Endodermal cell (in vitro differentiated cells): ENCODE measurements at regions not wholly inside any gene's neighbourhood (a gene's known extent, or its start where the extent isn't known, plus 50 kb on each side); places are given as distances from the start of the nearest gene placed in this dataset.

Experiments used
- DNase-seq: peaks from one replicate; pipeline ENCODE4 v3.0.0-alpha.2; 2017
- H3K27ac ChIP-seq: 2 replicates; pipeline ENCODE4 v1.5.1; 2013; ENCODE audit warnings: mild to moderate bottlenecking, low read depth, low read length, moderate library complexity
- H3K27me3 ChIP-seq: 2 replicates; pipeline ENCODE4 v1.6.1; 2013; ENCODE audit warnings: mild to moderate bottlenecking, low read length, moderate library complexity; ENCODE audit not compliant: insufficient read depth, control insufficient read depth, poor library complexity, severe bottlenecking
- H3K36me3 ChIP-seq: 2 replicates; pipeline ENCODE4 v1.7.0; 2013; ENCODE audit warnings: mild to moderate bottlenecking, low read length, moderate library complexity; ENCODE audit not compliant: control insufficient read depth, insufficient read depth
- H3K4me1 ChIP-seq: one replicate; pipeline ENCODE4 v1.7.0; 2013; ENCODE audit warnings: low read length; ENCODE audit not compliant: control insufficient read depth, insufficient read depth
- H3K4me3 ChIP-seq: 2 replicates; pipeline ENCODE4 v1.5.1; 2013; ENCODE audit warnings: mild to moderate bottlenecking, low read length, moderate library complexity
- H3K9ac ChIP-seq: 2 replicates; pipeline ENCODE4 v1.6.1; 2013; ENCODE audit warnings: mild to moderate bottlenecking, low read length, moderate library complexity; ENCODE audit not compliant: poor library complexity, severe bottlenecking; ENCODE audit errors: extremely low read depth
- H3K9me3 ChIP-seq: 2 replicates; pipeline ENCODE4 v1.6.1; 2013; ENCODE audit warnings: mild to moderate bottlenecking, low read length, moderate library complexity; ENCODE audit not compliant: control insufficient read depth
- H3K27ac Mint-ChIP-seq: 2 replicates; pipeline ENCODE4 v1.8.0; 2020; ENCODE audit warnings: mixed read lengths
- H3K27me3 Mint-ChIP-seq: 2 replicates; pipeline ENCODE4 v1.8.0; 2021; ENCODE audit warnings: mild to moderate bottlenecking, mixed read lengths; ENCODE audit not compliant: insufficient read depth
- H3K36me3 Mint-ChIP-seq: 2 replicates; pipeline ENCODE4 v1.8.0; 2020; ENCODE audit warnings: low read depth, mixed read lengths
- H3K4me1 Mint-ChIP-seq: 2 replicates; pipeline ENCODE4 v1.8.0; 2020; ENCODE audit warnings: mixed read lengths
- H3K4me3 Mint-ChIP-seq: 2 replicates; pipeline ENCODE4 v1.8.0; 2020; ENCODE audit warnings: mild to moderate bottlenecking, moderate library complexity, mixed read lengths
- H3K9me3 Mint-ChIP-seq: 2 replicates; pipeline ENCODE4 v1.8.0; 2020; ENCODE audit warnings: mild to moderate bottlenecking, mixed read lengths
- whole genome bisulfite sequencing, 2 experiments: methylation state at CpG; one replicate each; pipeline versions ENCODE4 v1.1.5 to v1.1.7; 2013; ENCODE audit warnings: missing lambda C conversion rate in 2 of 2, mixed read lengths in 1 of 2; ENCODE audit not compliant: insufficient coverage in 1 of 2, insufficient read length in 1 of 2; 5-methylcytosine and 5-hydroxymethylcytosine counted together
- TF ChIP-seq, protein P1 (sequence below): fragments of 200-600 bp; sonication (generic); conservative IDR thresholded peaks from 2 replicates; pipeline ENCODE4 v1.5.0; 2021; ENCODE audit warnings: antibody characterized with exemption, mild to moderate bottlenecking

DNA sequence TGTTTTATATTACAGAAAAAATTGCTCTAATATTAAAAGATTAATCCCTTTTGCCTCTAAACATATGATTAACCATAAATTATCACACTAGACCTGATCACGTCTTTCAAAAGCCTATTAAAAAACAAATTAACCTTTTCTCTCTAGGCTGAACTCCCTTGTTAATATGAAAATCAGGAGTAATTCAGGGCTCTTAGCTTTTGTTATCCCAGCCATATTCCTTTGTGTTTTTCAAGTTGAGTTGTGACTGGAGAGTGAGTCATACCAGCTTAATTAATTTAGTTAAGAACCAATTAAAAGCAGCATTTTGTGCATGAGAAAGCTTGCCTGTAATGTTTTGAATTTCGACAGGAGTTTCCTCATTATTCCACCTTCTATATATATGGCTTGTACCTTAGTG, 385.8 kb downstream of the VGLL3 start:
- Mint-ChIP-seq H3K9me3 (peaks cover 25% of the 10 kb centered on the region), H3K27ac (no peak overlapping the region), H3K27me3 (no peaks in the 10 kb centered on the region), H3K4me3 (no peak overlapping the region), H3K36me3 (no peaks in the 10 kb centered on the region), H3K4me1 (no peaks in the 10 kb centered on the region)
- no peak overlapping the region for H3K9ac ChIP-seq
- H3K27ac ChIP-seq = no peak overlapping the region
- H3K9me3 ChIP-seq = peaks cover 4% of the 10 kb centered on the region
- DNase-seq = no peak
- no peak overlapping the region for H3K4me3 ChIP-seq
- WGBS, 2 experiments = 83 to 100% methylated on average over 1 to 2 of the region's 2 CpGs
- no peaks in the 10 kb centered on the region for H3K4me1 ChIP-seq
- TF ChIP-seq, protein P1, sequence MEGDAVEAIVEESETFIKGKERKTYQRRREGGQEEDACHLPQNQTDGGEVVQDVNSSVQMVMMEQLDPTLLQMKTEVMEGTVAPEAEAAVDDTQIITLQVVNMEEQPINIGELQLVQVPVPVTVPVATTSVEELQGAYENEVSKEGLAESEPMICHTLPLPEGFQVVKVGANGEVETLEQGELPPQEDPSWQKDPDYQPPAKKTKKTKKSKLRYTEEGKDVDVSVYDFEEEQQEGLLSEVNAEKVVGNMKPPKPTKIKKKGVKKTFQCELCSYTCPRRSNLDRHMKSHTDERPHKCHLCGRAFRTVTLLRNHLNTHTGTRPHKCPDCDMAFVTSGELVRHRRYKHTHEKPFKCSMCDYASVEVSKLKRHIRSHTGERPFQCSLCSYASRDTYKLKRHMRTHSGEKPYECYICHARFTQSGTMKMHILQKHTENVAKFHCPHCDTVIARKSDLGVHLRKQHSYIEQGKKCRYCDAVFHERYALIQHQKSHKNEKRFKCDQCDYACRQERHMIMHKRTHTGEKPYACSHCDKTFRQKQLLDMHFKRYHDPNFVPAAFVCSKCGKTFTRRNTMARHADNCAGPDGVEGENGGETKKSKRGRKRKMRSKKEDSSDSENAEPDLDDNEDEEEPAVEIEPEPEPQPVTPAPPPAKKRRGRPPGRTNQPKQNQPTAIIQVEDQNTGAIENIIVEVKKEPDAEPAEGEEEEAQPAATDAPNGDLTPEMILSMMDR = no peak
- no peaks in the 10 kb centered on the region for H3K27me3 ChIP-seq
- H3K36me3 ChIP-seq = no peaks in the 10 kb centered on the region

DNA sequence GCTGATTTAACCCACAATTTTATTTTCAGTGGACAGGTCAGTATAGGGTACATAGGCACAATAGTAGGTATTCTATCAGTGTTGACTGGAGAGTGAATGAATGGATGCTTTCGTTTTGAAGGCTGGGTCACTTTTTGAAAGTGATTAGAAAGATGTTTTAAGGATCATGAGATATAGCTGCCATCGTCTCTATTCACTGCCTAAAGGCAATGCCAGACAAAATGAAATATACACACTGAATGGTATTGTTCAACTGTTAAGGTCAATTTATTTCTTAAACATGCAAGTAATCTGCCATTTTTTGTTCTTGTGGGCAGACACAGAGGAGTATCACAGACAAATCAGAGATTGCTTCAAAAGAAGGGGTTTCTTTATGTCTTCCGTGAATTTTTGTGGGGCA, 395.3 kb downstream of the VGLL3 start:
- DNase-seq = no peak
- H3K9me3 ChIP-seq = no peaks in the 10 kb centered on the region
- Mint-ChIP-seq H3K27ac (no peak overlapping the region), H3K36me3 (no peaks in the 10 kb centered on the region), H3K9me3 (no peaks in the 10 kb centered on the region), H3K4me3 (no peak overlapping the region), H3K27me3 (no peaks in the 10 kb centered on the region), H3K4me1 (no peaks in the 10 kb centered on the region)
- 96% methylated on average over 3 of the region's 3 CpGs; no CpG with 5 or more reads in 1 of the 2 experiments for WGBS, 2 experiments
- H3K4me1 ChIP-seq = no peaks in the 10 kb centered on the region
- TF ChIP-seq, protein P1 = no peak
- no peaks in the 10 kb centered on the region for H3K36me3 ChIP-seq
- no peaks in the 10 kb centered on the region for H3K27me3 ChIP-seq
- no peak overlapping the region for H3K27ac ChIP-seq
- no peak overlapping the region for H3K4me3 ChIP-seq
- H3K9ac ChIP-seq = no peak overlapping the region

DNA sequence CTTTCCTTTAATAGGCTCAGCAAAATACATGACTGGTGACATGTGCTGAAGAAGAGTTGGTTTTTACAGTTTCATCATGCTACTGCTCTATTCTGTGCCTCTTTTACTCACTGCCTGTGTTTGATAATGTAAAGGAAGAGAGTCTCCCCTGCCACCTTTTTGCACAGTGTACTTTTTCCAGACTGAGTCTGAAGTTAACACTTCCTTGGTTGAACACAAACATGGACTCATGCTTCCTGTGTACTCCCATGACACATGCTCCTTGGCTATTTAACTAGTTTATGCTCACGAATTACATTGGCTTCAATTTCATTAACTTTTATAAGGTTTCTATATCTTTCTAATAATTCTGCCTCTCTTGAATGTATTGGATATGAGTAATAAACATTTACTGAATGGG, 396.1 kb downstream of the VGLL3 start:
- no peak overlapping the region for H3K27ac ChIP-seq
- H3K27me3 ChIP-seq = no peaks in the 10 kb centered on the region
- Mint-ChIP-seq H3K4me3 (no peak overlapping the region), H3K27me3 (no peaks in the 10 kb centered on the region), H3K27ac (no peak overlapping the region), H3K9me3 (peaks cover 2% of the 10 kb centered on the region), H3K36me3 (no peaks in the 10 kb centered on the region), H3K4me1 (no peaks in the 10 kb centered on the region)
- WGBS, 2 experiments = 73% methylated on average over 1 of the region's 1 CpG; no CpG with 5 or more reads in 1 of the 2 experiments
- no peaks in the 10 kb centered on the region for H3K36me3 ChIP-seq
- H3K4me3 ChIP-seq = no peak overlapping the region
- H3K4me1 ChIP-seq = no peaks in the 10 kb centered on the region
- no peak overlapping the region for H3K9ac ChIP-seq
- TF ChIP-seq, protein P1 = no peak
- no peak for DNase-seq
- H3K9me3 ChIP-seq = no peaks in the 10 kb centered on the region
